GM18505 (cell line): ENCODE measurements at regions not wholly inside any gene's neighbourhood (a gene's known extent, or its start where the extent isn't known, plus 50 kb on each side); places are given as distances from the start of the nearest gene placed in this dataset.

Experiments used
- ATAC-seq: cut with Tn5 transposase; IDR thresholded peaks from one replicate; pipeline ENCODE4 v1.9.1; 2021; ENCODE audit not compliant: unreplicated experiment
- POLR2A ChIP-seq: IDR thresholded peaks from 4 replicates; pipeline ENCODE4 v1.6.1; 2011; ENCODE audit warnings: borderline replicate concordance; ENCODE audit not compliant: insufficient read depth, insufficient read length; ENCODE audit errors: extremely low read depth

- no peak for ATAC-seq
- no peak for TF ChIP-seq POLR2A
These were observed 144.7 kb downstream of the COX18 start for GRCh38 chr4:72924814-72925213.

- no peak for ATAC-seq
- TF ChIP-seq POLR2A, result no peak
These were observed 149.6 kb downstream of the COX18 start for GRCh38 chr4:72919937-72920336.

GRCh38 chr4:72919464-72919863 lies 150.1 kb downstream of the COX18 start:
- TF ChIP-seq POLR2A, result no peak

GRCh38 chr4:72918362-72918761 lies 151.2 kb downstream of the COX18 start:
- ATAC-seq, result no peak
- no peak for TF ChIP-seq POLR2A

More at GRCh38 chr4:72919464-72919863, 150.1 kb downstream of the COX18 start:
- no peak for ATAC-seq

DNA sequence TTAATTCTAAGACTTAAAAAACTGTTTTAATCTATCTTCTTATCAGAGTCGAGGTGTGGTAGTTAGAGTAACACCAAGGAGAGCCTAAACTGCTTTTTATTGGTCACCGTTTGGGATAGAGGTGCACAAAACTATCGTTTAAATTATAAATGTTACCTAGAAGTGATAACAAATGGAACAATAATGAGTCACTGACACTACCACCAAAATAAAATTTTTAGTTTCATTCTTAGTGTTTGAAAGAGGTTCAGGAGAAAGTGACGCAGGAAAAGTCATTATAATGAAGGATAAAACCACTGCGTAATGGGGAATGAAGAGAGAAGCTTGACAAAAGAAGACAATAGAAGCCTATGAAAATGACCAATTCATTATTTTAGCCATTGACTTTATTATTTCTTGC lies 158.2 kb downstream of the COX18 start:
- no peak for ATAC-seq
- no peak for TF ChIP-seq POLR2A

- ATAC-seq, result no peak
- TF ChIP-seq POLR2A, result no peak
These were observed 160.1 kb downstream of the COX18 start for GRCh38 chr4:72909461-72909860.

DNA sequence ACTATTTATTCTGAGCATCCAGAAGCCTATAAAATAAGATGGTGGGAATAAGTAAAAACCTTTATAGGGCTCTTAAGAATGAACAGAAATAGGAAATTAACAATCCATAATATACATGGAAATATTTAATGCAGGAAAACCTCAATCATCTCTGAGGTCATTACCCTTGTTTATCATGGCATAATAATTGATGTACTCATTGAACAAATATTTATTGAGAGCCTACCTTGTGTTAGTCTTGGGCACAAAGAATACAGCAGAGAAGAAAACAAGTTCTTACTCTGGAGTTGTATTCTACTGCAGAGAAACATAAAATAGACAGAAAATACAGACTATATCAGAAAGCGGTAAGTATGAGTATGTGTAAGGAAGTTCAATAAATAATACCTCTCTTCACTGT lies 167.2 kb downstream of the COX18 start:
- ATAC-seq, result no peak
- TF ChIP-seq POLR2A, result no peak

DNA sequence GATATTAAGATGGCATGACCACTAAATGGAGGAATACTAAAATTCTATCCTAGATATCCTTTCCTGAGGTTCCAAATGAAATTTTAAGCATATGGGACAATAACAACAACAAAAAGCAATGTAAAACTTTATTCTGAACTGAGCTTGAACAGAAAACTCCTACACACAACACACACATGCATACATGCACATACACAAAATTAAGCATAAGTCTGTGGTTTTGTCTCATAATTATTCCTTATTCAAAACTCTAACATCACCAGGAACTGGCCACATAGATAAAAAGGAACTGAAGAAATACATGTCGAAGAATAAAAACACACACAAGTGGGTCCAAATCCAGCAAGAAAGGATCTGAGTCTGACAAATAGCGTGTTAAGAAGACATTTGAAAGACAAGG lies 168.0 kb downstream of the COX18 start:
- ATAC-seq, result no peak
- no peak for TF ChIP-seq POLR2A

GRCh38 chr4:72900952-72901351 lies 168.6 kb downstream of the COX18 start:
- no peak for TF ChIP-seq POLR2A
- ATAC-seq, result no peak

- no peak for ATAC-seq
- TF ChIP-seq POLR2A, result no peak
These were observed 169.9 kb downstream of the COX18 start for GRCh38 chr4:72899621-72900020.

GRCh38 chr4:72899214-72899613 lies 170.3 kb downstream of the COX18 start:
- no peak for TF ChIP-seq POLR2A
- no peak for ATAC-seq

- TF ChIP-seq POLR2A, result no peak
- no peak for ATAC-seq
These were observed 173.0 kb downstream of the COX18 start for GRCh38 chr4:72896515-72896914.

GRCh38 chr4:72895408-72895807 lies 174.1 kb downstream of the COX18 start:
- TF ChIP-seq POLR2A, result no peak
- no peak for ATAC-seq

DNA sequence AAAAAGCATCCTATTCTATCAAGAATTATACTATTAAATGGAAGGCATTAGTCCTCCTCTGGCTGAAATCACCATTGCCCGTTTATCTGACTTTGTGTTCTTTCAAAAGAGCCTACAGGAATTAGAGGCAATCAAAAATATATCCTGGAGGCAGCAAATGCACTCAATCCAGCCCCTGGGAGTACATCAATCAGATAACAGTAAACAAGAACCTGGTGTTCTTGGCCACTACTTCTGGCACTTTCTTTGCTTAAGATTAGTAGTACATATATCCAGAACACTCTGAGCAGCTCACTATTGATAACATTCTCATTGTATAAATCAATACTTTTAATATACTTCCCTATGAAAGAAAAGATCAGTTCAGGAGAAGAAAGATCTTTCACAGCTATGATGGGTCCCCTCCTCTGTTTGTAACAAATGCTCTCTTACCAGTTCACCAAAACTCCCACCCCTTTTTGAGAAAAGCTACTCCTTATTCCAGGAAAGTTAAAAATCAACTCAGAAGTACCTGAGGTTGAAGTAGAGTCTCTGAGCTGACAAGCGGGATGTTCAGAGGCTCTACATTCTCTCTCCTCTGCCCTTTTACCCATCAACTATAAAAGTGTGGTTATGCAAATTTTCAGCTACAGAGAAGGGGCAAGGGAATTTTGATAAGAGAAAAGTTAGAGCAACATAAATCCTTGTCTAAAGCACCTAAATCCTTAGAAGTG lies 176.0 kb downstream of the COX18 start:
- TF ChIP-seq POLR2A, result no peak
- ATAC-seq, result no peak

- ATAC-seq, result no peak
- TF ChIP-seq POLR2A, result no peak
These were observed 181.2 kb downstream of the COX18 start for GRCh38 chr4:72888331-72888730.
